HG03103 (cell line): ENCODE measurements at regions not wholly inside any gene's neighbourhood (a gene's known extent, or its start where the extent isn't known, plus 50 kb on each side); places are given as distances from the start of the nearest gene placed in this dataset.

Source experiments
- ATAC-seq: cut with Tn5 transposase; IDR thresholded peaks from one replicate; pipeline ENCODE4 v1.9.1; 2021; ENCODE audit warnings: low read depth; ENCODE audit not compliant: unreplicated experiment

GRCh38 chr2:65722028-65722778 lies 289.8 kb upstream of the SPRED2 start:
- ATAC-seq: no peak

GRCh38 chr2:65716698-65717097 lies 284.3 kb upstream of the SPRED2 start:
- ATAC-seq: no peak

- no peak for ATAC-seq
These were observed 282.9 kb upstream of the SPRED2 start for GRCh38 chr2:65715323-65715722.

- no peak for ATAC-seq
These were observed 282.5 kb upstream of the SPRED2 start for GRCh38 chr2:65714866-65715265.

- no peak for ATAC-seq
These were observed 279.5 kb upstream of the SPRED2 start for GRCh38 chr2:65711863-65712262.

GRCh38 chr2:65710779-65711295 lies 278.4 kb upstream of the SPRED2 start:
- peak; percentile 67 for ATAC-seq

- ATAC-seq: no peak
These were observed 278.0 kb upstream of the SPRED2 start for GRCh38 chr2:65710356-65710755.

GRCh38 chr2:65708086-65708485 lies 275.7 kb upstream of the SPRED2 start:
- no peak for ATAC-seq

GRCh38 chr2:65706411-65706810 lies 274.0 kb upstream of the SPRED2 start:
- ATAC-seq: no peak

GRCh38 chr2:65701191-65701590 lies 268.8 kb upstream of the SPRED2 start:
- ATAC-seq: no peak

GRCh38 chr2:65700720-65701119 lies 268.3 kb upstream of the SPRED2 start:
- no peak for ATAC-seq

- no peak for ATAC-seq
These were observed 267.7 kb upstream of the SPRED2 start for GRCh38 chr2:65700004-65700651.

GRCh38 chr2:65691816-65692215 lies 259.4 kb upstream of the SPRED2 start:
- no peak for ATAC-seq

GRCh38 chr2:65688141-65688886 lies 255.9 kb upstream of the SPRED2 start:
- no peak for ATAC-seq

GRCh38 chr2:65687614-65688013 lies 255.2 kb upstream of the SPRED2 start:
- no peak for ATAC-seq

- ATAC-seq: no peak
These were observed 254.6 kb upstream of the SPRED2 start for GRCh38 chr2:65686928-65687521.

GRCh38 chr2:65681503-65681902 lies 249.1 kb upstream of the SPRED2 start:
- ATAC-seq: no peak

GRCh38 chr2:65678779-65679391 lies 246.5 kb upstream of the SPRED2 start:
- no peak for ATAC-seq

GRCh38 chr2:65675350-65675749 lies 243.0 kb upstream of the SPRED2 start:
- no peak for ATAC-seq

GRCh38 chr2:65671670-65672242 lies 239.4 kb upstream of the SPRED2 start:
- ATAC-seq: no peak
